ENCODE measurements at regions not wholly inside any gene's neighbourhood (a gene's known extent, or its start where the extent isn't known, plus 50 kb on each side); places are given as distances from the start of the nearest gene placed in this dataset.

- H3K27ac Mint-ChIP-seq: no peak overlapping the region
- H3K4me3 Mint-ChIP-seq: no peak overlapping the region
- ATAC-seq (replicated peaks): no peak
- peaks cover 6% of the 10 kb centered on the region for H3K9me3 Mint-ChIP-seq
- no peaks in the 10 kb centered on the region for H3K27me3 Mint-ChIP-seq
- no peaks in the 10 kb centered on the region for H3K36me3 Mint-ChIP-seq (ENCODE audit: low read depth)
- no peaks in the 10 kb centered on the region for H3K4me1 Mint-ChIP-seq
Measured at GRCh38 chr1:238264951-238265350, 374.2 kb upstream of the ZP4 start.

- Mint-ChIP-seq H3K4me1 (no peaks in the 10 kb centered on the region), H3K36me3 (ENCODE audit: low read depth) (no peaks in the 10 kb centered on the region), H3K27me3 (no peaks in the 10 kb centered on the region), H3K4me3 (no peak overlapping the region), H3K27ac (no peak overlapping the region), H3K9me3 (peaks cover 4% of the 10 kb centered on the region)
- ATAC-seq (replicated peaks): no peak
Measured at GRCh38 chr1:238258510-238258909, 367.8 kb upstream of the ZP4 start.

GRCh38 chr1:238257018-238257621, 366.4 kb upstream of the ZP4 start:
- H3K4me1 Mint-ChIP-seq: no peaks in the 10 kb centered on the region
- ATAC-seq (replicated peaks): no peak
- peaks cover 4% of the 10 kb centered on the region for H3K9me3 Mint-ChIP-seq
- H3K4me3 Mint-ChIP-seq: no peak overlapping the region
- H3K36me3 Mint-ChIP-seq (ENCODE audit: low read depth): no peaks in the 10 kb centered on the region
- H3K27me3 Mint-ChIP-seq: no peaks in the 10 kb centered on the region
- no peak overlapping the region for H3K27ac Mint-ChIP-seq

- no peak overlapping the region for H3K4me3 Mint-ChIP-seq
- H3K36me3 Mint-ChIP-seq (ENCODE audit: low read depth): no peaks in the 10 kb centered on the region
- no peaks in the 10 kb centered on the region for H3K27me3 Mint-ChIP-seq
- ATAC-seq (replicated peaks): no peak
- peaks cover 4% of the 10 kb centered on the region for H3K9me3 Mint-ChIP-seq
- H3K27ac Mint-ChIP-seq: no peak overlapping the region
- H3K4me1 Mint-ChIP-seq: no peaks in the 10 kb centered on the region
Measured at GRCh38 chr1:238254935-238255334, 364.2 kb upstream of the ZP4 start.

- no peak overlapping the region for H3K27ac Mint-ChIP-seq
- no peak for ATAC-seq (replicated peaks)
- H3K9me3 Mint-ChIP-seq: no peaks in the 10 kb centered on the region
- no peak overlapping the region for H3K4me3 Mint-ChIP-seq
- no peaks in the 10 kb centered on the region for H3K27me3 Mint-ChIP-seq
- H3K4me1 Mint-ChIP-seq: no peaks in the 10 kb centered on the region
- no peaks in the 10 kb centered on the region for H3K36me3 Mint-ChIP-seq (ENCODE audit: low read depth)
Measured at GRCh38 chr1:238252033-238252802, 361.5 kb upstream of the ZP4 start.

GRCh38 chr1:238248356-238248755, 357.6 kb upstream of the ZP4 start:
- H3K36me3 Mint-ChIP-seq (ENCODE audit: low read depth): no peaks in the 10 kb centered on the region
- H3K4me1 Mint-ChIP-seq: no peaks in the 10 kb centered on the region
- H3K4me3 Mint-ChIP-seq: no peak overlapping the region
- no peaks in the 10 kb centered on the region for H3K27me3 Mint-ChIP-seq
- no peak for ATAC-seq (replicated peaks)
- no peaks in the 10 kb centered on the region for H3K9me3 Mint-ChIP-seq
- H3K27ac Mint-ChIP-seq: no peak overlapping the region

GRCh38 chr1:238242181-238242580, 351.5 kb upstream of the ZP4 start:
- Mint-ChIP-seq H3K36me3 (ENCODE audit: low read depth) (no peaks in the 10 kb centered on the region), H3K9me3 (peaks cover 9% of the 10 kb centered on the region), H3K27ac (no peak overlapping the region), H3K4me1 (no peaks in the 10 kb centered on the region), H3K4me3 (no peak overlapping the region), H3K27me3 (no peaks in the 10 kb centered on the region)
- ATAC-seq (replicated peaks): no peak

- Mint-ChIP-seq H3K36me3 (ENCODE audit: low read depth) (no peaks in the 10 kb centered on the region), H3K9me3 (peaks cover 9% of the 10 kb centered on the region), H3K4me1 (no peaks in the 10 kb centered on the region), H3K27ac (no peak overlapping the region), H3K4me3 (no peak overlapping the region), H3K27me3 (no peaks in the 10 kb centered on the region)
- no peak for ATAC-seq (replicated peaks)
Measured at GRCh38 chr1:238241607-238242006, 350.9 kb upstream of the ZP4 start.

- ATAC-seq (replicated peaks): no peak
- H3K27me3 Mint-ChIP-seq: no peaks in the 10 kb centered on the region
- H3K4me3 Mint-ChIP-seq: no peak overlapping the region
- H3K4me1 Mint-ChIP-seq: no peaks in the 10 kb centered on the region
- peaks cover 9% of the 10 kb centered on the region for H3K9me3 Mint-ChIP-seq
- H3K27ac Mint-ChIP-seq: no peak overlapping the region
- H3K36me3 Mint-ChIP-seq (ENCODE audit: low read depth): no peaks in the 10 kb centered on the region
Measured at GRCh38 chr1:238239343-238239742, 348.6 kb upstream of the ZP4 start.

GRCh38 chr1:238233966-238234365, 343.2 kb upstream of the ZP4 start:
- no peak for ATAC-seq (replicated peaks)
- no peaks in the 10 kb centered on the region for H3K27me3 Mint-ChIP-seq
- H3K27ac Mint-ChIP-seq: no peak overlapping the region
- no peak overlapping the region for H3K4me3 Mint-ChIP-seq
- H3K9me3 Mint-ChIP-seq: peaks cover 10% of the 10 kb centered on the region
- H3K4me1 Mint-ChIP-seq: no peaks in the 10 kb centered on the region
- H3K36me3 Mint-ChIP-seq (ENCODE audit: low read depth): no peaks in the 10 kb centered on the region

GRCh38 chr1:238232084-238232710, 341.5 kb upstream of the ZP4 start:
- no peaks in the 10 kb centered on the region for H3K36me3 Mint-ChIP-seq (ENCODE audit: low read depth)
- no peaks in the 10 kb centered on the region for H3K27me3 Mint-ChIP-seq
- no peak for ATAC-seq (replicated peaks)
- no peak overlapping the region for H3K27ac Mint-ChIP-seq
- no peaks in the 10 kb centered on the region for H3K4me1 Mint-ChIP-seq
- no peak overlapping the region for H3K4me3 Mint-ChIP-seq
- peaks cover 10% of the 10 kb centered on the region for H3K9me3 Mint-ChIP-seq

GRCh38 chr1:238226810-238227209, 336.1 kb upstream of the ZP4 start:
- no peak overlapping the region for H3K4me3 Mint-ChIP-seq
- no peaks in the 10 kb centered on the region for H3K36me3 Mint-ChIP-seq (ENCODE audit: low read depth)
- no peaks in the 10 kb centered on the region for H3K4me1 Mint-ChIP-seq
- no peak for ATAC-seq (replicated peaks)
- H3K27me3 Mint-ChIP-seq: no peaks in the 10 kb centered on the region
- H3K9me3 Mint-ChIP-seq: peaks cover 7% of the 10 kb centered on the region
- H3K27ac Mint-ChIP-seq: no peak overlapping the region

- Mint-ChIP-seq H3K36me3 (ENCODE audit: low read depth) (no peaks in the 10 kb centered on the region), H3K27ac (no peak overlapping the region), H3K9me3 (peaks cover 4% of the 10 kb centered on the region), H3K4me1 (no peaks in the 10 kb centered on the region), H3K4me3 (no peak overlapping the region), H3K27me3 (no peaks in the 10 kb centered on the region)
- ATAC-seq (replicated peaks): no peak
Measured at GRCh38 chr1:238223076-238223640, 332.4 kb upstream of the ZP4 start.

GRCh38 chr1:238221738-238222137, 331.0 kb upstream of the ZP4 start:
- no peaks in the 10 kb centered on the region for H3K36me3 Mint-ChIP-seq (ENCODE audit: low read depth)
- H3K4me1 Mint-ChIP-seq: no peaks in the 10 kb centered on the region
- no peak for ATAC-seq (replicated peaks)
- no peak overlapping the region for H3K4me3 Mint-ChIP-seq
- H3K27ac Mint-ChIP-seq: no peak overlapping the region
- no peaks in the 10 kb centered on the region for H3K27me3 Mint-ChIP-seq
- peaks cover 10% of the 10 kb centered on the region for H3K9me3 Mint-ChIP-seq

GRCh38 chr1:238214449-238214848, 323.7 kb upstream of the ZP4 start:
- Mint-ChIP-seq H3K4me3 (no peak overlapping the region), H3K27ac (no peak overlapping the region), H3K27me3 (no peaks in the 10 kb centered on the region), H3K9me3 (peaks cover 7% of the 10 kb centered on the region), H3K36me3 (ENCODE audit: low read depth) (no peaks in the 10 kb centered on the region), H3K4me1 (no peaks in the 10 kb centered on the region)
- ATAC-seq (replicated peaks): no peak
